ENCODE measurements at regions not wholly inside any gene's neighbourhood (a gene's known extent, or its start where the extent isn't known, plus 50 kb on each side); places are given as distances from the start of the nearest gene placed in this dataset.
"Not testable (repeated sequence)": the region's sequence is repeated elsewhere in the genome, so short reads cannot be mapped to it uniquely, and the experiment has no call there.

DNA sequence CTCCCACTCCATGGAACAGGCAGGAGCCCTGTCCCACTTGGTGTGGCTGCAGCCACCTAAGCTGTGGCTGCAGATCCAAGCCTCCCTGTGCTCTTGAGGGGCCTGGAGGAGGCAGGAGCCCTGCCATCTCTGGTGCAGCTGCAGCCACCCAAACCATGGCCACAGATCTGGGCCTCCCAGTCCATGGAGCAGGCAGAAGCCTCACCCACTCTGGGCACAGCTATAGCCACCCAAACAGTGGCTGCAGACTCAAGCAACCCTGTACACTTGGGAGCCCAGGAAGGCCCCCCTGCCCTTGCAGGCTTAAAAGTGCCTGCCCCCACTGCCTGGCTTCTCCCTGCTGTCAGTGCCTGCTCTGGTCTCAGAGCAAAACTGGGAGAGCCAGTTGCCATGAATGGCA, 320.3 kb downstream of the RFPL4B start:
- CTCF ChIA-PET = no interaction called here

DNA sequence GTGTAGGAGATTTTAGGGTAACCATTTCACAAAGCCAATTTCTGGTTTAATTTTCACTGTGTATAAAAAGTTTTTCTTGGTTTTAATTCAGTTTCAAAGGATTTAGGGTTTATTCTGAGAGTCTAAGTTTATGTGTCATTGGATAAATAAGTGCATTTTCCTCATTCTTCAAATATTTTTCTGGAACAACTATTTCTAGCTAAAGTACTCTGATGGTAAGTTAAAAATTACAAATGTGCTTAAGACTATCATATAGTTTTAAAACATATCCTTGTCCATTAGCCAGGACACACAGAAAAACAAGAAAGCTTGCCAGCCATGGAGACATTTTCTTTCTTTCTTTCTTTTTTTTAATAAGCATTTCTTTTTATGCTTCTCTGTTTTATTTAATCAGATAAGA, 333.0 kb downstream of the RFPL4B start:
- ChIA-PET CTCF (no interaction called here), POLR2A (no interaction called here)
- no peaks in the 10 kb centered on the region for H3K4me1 Mint-ChIP-seq
- DNase-seq (no peak), ATAC-seq (ENCODE audit: low read depth) (no peak)
- H3K9me3 Mint-ChIP-seq = no peaks in the 10 kb centered on the region
- H3K36me3 Mint-ChIP-seq (ENCODE audit: low read depth) = no peaks in the 10 kb centered on the region
- H3K27ac Mint-ChIP-seq = no peak overlapping the region
- no peak overlapping the region for H3K4me3 Mint-ChIP-seq
- no peaks in the 10 kb centered on the region for H3K27me3 Mint-ChIP-seq
- TF ChIP-seq, protein P1, sequence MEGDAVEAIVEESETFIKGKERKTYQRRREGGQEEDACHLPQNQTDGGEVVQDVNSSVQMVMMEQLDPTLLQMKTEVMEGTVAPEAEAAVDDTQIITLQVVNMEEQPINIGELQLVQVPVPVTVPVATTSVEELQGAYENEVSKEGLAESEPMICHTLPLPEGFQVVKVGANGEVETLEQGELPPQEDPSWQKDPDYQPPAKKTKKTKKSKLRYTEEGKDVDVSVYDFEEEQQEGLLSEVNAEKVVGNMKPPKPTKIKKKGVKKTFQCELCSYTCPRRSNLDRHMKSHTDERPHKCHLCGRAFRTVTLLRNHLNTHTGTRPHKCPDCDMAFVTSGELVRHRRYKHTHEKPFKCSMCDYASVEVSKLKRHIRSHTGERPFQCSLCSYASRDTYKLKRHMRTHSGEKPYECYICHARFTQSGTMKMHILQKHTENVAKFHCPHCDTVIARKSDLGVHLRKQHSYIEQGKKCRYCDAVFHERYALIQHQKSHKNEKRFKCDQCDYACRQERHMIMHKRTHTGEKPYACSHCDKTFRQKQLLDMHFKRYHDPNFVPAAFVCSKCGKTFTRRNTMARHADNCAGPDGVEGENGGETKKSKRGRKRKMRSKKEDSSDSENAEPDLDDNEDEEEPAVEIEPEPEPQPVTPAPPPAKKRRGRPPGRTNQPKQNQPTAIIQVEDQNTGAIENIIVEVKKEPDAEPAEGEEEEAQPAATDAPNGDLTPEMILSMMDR (IDR thresholded peaks at IDR 0.05) = no peak
- intact Hi-C loops (cut with micrococcal nuclease) = no loop called here

More for the DNA sequence above, 320.3 kb downstream of the RFPL4B start:
- POLR2A ChIA-PET = no interaction called here
- Mint-ChIP-seq H3K36me3 (ENCODE audit: low read depth) (no peaks in the 10 kb centered on the region), H3K4me3 (no peak overlapping the region), H3K27ac (no peak overlapping the region), H3K9me3 (no peaks in the 10 kb centered on the region), H3K27me3 (no peaks in the 10 kb centered on the region), H3K4me1 (no peaks in the 10 kb centered on the region)
- TF ChIP-seq, protein P1 (IDR thresholded peaks at IDR 0.05) = no peak
- DNase-seq (no peak), ATAC-seq (ENCODE audit: low read depth) (no peak)
- intact Hi-C loops (cut with micrococcal nuclease) = no loop called here

DNA sequence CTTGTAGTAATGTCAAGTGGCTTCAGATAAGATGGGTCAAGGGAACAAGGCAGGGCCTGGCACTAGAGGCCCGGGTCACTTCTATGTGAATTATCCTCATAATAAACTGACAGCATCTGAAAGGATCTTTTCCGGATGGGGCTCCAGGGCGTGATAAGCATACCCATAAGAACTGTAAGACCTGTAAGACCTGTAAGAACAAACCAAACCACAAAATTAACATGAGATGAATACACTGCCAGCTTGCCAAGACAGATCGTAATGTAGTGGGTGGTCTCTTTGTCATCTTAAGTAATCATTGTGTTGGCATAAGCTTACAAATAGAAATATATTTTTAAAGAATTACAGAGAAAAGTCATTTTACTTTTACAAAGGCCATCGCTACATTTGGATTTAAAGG, 334.9 kb downstream of the RFPL4B start:
- H3K27ac Mint-ChIP-seq = no peak overlapping the region
- H3K4me1 Mint-ChIP-seq = no peaks in the 10 kb centered on the region
- ChIA-PET POLR2A (no interaction called here), CTCF (no interaction called here)
- H3K36me3 Mint-ChIP-seq (ENCODE audit: low read depth) = no peaks in the 10 kb centered on the region
- no peaks in the 10 kb centered on the region for H3K27me3 Mint-ChIP-seq
- TF ChIP-seq, protein P1 (IDR thresholded peaks at IDR 0.05) = no peak
- intact Hi-C loops (cut with micrococcal nuclease) = no loop called here
- H3K9me3 Mint-ChIP-seq = no peaks in the 10 kb centered on the region
- DNase-seq (no peak), ATAC-seq (ENCODE audit: low read depth) (no peak)
- no peak overlapping the region for H3K4me3 Mint-ChIP-seq

DNA sequence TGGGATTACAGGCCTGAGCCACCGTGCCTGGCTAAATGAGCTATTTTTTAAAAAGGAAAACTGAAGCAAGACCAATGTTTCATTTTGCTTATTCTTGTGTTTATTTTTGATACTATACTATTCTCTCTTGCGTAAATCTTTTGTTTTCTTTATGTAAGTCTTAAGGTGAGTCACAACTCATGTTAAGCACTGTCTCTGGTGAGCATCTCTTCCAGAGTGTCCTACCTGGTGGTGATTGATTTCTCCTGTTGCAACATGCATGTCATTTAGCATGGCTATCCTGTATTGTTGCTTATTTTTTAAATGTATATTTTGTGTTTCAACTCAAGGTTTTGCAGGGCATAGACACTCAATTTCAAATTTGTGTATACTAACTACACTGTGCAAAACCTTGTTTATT, 336.0 kb downstream of the RFPL4B start:
- no peak for DNase-seq
- POLR2A ChIA-PET = no interaction called here
- no peaks in the 10 kb centered on the region for H3K36me3 Mint-ChIP-seq (ENCODE audit: low read depth)
- TF ChIP-seq, protein P1 (IDR thresholded peaks at IDR 0.05) = no peak
- ATAC-seq (ENCODE audit: low read depth) = no peak
- no peaks in the 10 kb centered on the region for H3K27me3 Mint-ChIP-seq
- H3K4me3 Mint-ChIP-seq = no peak overlapping the region
- intact Hi-C loops (cut with micrococcal nuclease) = no loop called here
- CTCF ChIA-PET = no interaction called here
- H3K9me3 Mint-ChIP-seq = no peaks in the 10 kb centered on the region
- no peaks in the 10 kb centered on the region for H3K4me1 Mint-ChIP-seq
- H3K27ac Mint-ChIP-seq = no peak overlapping the region

DNA sequence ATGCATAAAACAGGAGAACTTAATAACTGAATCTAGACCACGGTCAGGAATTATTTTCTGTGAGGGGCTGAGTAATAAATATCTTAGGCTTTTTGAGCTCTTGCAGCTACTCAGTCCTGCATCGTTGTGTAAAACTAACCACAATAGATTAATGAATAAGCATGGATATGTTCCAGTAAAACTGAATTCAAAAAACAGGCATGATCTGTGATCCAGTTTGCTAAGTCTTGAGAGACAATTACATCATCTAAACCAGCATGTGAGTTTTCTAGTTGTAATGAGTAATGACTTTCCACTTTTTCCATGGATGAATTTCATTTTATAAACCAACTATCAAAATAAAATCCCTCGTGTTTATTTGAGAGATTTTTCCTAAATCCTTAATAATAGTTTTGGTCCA, 336.8 kb downstream of the RFPL4B start:
- no peaks in the 10 kb centered on the region for H3K9me3 Mint-ChIP-seq
- CTCF ChIA-PET = no interaction called here
- H3K4me3 Mint-ChIP-seq = no peak overlapping the region

DNA sequence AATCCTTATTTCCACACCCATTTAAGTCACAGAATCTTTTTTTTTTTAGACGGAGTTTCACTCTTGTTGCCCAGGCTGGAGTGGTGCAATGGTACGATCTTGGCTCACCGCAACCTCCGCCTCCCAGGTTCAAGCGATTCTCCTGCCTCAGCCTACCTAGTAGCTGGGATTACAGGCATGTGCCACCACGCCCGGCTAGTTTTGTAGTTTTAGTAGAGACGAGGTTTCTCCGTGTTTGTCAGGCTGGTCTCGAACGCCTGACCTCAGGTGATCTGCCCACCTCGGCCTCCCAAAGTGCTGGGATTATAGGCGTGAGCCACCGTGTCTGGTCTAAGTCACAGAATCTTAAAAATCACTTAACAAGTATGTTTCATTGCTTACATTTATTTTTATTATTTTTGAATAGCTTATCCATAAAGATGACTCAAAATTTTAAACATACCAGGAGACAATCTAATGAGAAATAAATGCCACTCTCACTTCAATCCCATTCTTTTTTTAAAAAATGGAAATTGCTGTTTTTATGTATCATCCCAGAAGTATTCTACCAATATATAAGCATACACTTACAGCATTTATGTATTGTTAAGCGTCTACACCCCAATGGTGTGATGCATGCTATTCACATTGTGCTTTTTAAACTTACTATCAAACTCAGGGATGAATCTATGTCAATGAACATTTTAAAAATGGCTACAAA, 338.5 kb downstream of the RFPL4B start:
- intact Hi-C loops (cut with micrococcal nuclease); POLR2A ChIA-PET; H3K27me3 Mint-ChIP-seq; H3K4me3 Mint-ChIP-seq; H3K36me3 Mint-ChIP-seq (ENCODE audit: low read depth); H3K9me3 Mint-ChIP-seq; DNase-seq; CTCF ChIA-PET; ATAC-seq (ENCODE audit: low read depth); H3K27ac Mint-ChIP-seq; H3K4me1 Mint-ChIP-seq: not testable (repeated sequence)

More for the DNA sequence above, 336.8 kb downstream of the RFPL4B start:
- peaks cover 4% of the 10 kb centered on the region for H3K27me3 Mint-ChIP-seq
- no peak for DNase-seq
- POLR2A ChIA-PET = no interaction called here
- no peak overlapping the region for H3K27ac Mint-ChIP-seq
- H3K36me3 Mint-ChIP-seq (ENCODE audit: low read depth) = no peaks in the 10 kb centered on the region
- TF ChIP-seq, protein P1 (IDR thresholded peaks at IDR 0.05) = no peak
- peaks cover 3% of the 10 kb centered on the region for H3K4me1 Mint-ChIP-seq
- intact Hi-C loops (cut with micrococcal nuclease) = no loop called here
- ATAC-seq (ENCODE audit: low read depth) = no peak

DNA sequence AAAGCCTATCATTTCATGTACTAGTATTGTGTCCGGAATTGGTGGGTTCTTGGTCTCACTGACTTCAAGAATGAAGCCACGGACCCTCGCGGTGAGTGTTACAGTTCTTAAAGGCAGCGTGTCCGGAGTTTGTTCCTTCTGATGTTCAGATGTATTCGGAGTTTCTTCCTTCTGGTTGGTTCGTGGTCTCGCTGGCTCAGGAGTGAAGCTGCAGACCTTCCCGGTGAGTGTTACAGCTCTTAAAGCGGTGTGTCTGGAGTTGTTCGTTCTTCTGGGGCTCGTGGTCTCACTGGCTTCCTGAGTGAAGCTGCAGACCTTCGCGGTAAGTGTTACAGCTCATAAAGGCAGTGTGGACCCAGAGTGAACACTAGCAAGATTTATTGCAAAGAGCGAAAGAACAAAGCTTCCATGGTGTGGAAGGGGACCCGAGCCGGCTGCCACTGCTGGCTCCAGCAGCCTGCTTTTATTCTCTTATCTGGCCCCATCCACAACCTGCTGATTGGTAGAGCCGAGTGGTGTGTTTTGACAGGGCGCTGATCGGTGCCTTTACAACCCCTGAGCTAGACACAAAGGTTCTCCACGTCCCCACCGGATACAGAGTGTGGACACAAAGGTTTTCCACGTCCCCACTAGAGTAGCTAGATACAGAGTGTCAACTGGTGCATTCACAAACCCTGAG, 341.5 kb downstream of the RFPL4B start:
- H3K4me1 Mint-ChIP-seq; POLR2A ChIA-PET; H3K27ac Mint-ChIP-seq; H3K36me3 Mint-ChIP-seq (ENCODE audit: low read depth); ATAC-seq (ENCODE audit: low read depth); H3K9me3 Mint-ChIP-seq; H3K4me3 Mint-ChIP-seq; DNase-seq; intact Hi-C loops (cut with micrococcal nuclease); H3K27me3 Mint-ChIP-seq; CTCF ChIA-PET: not testable (repeated sequence)
